HG02763 (cell line): ENCODE measurements at regions not wholly inside any gene's neighbourhood (a gene's known extent, or its start where the extent isn't known, plus 50 kb on each side); places are given as distances from the start of the nearest gene placed in this dataset.

Experiments
- ATAC-seq: cut with Tn5 transposase; IDR thresholded peaks from one replicate; pipeline ENCODE4 v1.9.1; 2021; ENCODE audit warnings: mild to moderate bottlenecking, moderate library complexity; ENCODE audit not compliant: unreplicated experiment

DNA sequence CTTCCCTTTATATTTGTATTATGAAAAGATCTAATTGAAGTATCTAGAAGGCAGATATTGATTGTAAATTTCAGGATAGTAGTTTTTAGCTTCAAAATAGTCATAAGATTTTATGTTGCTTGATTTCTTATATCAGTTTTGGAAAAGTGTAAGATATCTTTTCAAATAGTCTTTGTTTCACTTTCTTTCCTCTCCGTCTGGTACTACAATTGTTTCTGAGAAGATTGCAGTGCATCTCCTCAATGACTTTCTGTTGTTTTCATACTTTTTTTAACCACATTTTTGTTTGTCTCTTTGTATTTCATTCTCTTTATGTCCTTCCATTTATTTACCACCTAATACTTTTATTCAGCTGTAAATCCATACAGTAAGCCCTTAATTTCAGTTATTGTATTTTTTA, 964.6 kb upstream of the B3GALT2 start:
- ATAC-seq: no peak

DNA sequence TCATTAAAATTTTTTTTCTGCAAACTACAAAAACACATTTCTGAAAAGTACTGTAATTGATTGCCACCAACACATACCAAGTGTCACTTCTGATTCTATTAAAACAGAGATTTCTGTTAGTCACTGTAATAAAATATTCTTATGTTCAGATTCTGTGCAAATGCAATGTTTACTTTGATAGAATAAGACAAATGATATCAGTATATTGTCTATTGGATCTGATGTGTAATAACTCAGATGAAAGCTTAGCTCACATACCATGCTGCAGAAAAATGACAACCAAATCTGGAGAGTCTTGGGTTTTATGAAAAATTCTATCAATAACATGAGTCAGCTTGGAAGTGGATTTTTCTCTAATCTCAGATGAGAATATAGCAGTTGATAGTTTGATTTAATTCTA, 963.8 kb upstream of the B3GALT2 start:
- ATAC-seq: no peak

DNA sequence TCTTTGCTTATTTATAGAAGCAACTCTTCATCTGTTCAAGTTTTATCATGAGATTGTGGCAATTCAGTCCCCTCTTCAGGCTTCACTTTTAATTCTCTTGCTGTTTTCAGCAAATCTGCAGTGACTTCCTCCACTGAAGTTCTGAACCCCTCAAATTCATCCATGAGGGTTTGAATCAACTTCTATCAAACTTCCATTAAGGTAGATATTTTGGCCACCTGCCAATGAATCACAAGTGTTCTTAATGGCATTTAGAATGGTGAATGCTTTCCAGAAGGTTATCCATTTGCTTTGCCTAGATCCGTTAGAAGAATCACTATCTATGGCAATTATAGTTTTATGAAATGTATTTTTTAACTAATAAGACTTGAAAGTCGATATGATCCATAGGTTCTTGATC, 946.7 kb upstream of the B3GALT2 start:
- no peak for ATAC-seq

DNA sequence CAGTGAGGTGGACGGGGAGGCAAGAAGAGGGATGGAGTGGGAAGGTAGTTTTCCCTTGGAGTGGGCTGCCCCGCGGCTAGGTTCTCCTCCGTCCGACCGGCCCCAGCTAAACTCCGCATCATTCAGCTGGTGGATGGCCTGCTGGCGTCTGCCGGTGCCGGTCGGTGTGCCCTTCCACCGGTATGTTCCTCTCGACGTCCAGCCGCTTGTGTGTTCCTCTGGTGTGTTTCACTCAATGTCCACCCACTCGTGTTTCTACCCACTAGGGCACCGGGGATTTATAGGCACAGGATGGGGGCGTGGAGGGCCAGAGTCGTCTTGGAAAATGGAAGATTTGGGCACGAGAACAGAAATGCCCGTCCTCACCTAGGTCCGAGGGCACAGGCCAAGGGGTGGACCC, 931.7 kb upstream of the B3GALT2 start:
- no peak for ATAC-seq

DNA sequence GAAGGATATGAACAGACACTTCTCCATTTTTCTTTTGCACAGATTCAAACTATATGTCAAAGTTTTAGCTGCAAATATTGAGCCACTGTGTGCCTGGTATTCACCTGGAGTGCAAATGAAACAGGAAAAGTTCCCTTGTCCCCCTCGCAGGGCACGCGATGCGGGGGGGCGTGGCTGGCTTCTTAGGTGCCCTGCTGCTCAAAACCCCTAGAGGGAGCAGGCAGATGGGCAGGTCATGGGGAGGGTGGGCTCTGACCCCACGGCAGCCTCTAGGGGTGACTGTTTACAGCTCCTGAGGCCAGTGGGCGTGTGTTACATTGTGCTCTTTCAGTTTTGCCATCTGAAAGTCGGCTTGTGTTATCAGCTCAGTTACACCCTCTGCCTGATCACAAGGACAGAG, 931.2 kb upstream of the B3GALT2 start:
- no peak for ATAC-seq

DNA sequence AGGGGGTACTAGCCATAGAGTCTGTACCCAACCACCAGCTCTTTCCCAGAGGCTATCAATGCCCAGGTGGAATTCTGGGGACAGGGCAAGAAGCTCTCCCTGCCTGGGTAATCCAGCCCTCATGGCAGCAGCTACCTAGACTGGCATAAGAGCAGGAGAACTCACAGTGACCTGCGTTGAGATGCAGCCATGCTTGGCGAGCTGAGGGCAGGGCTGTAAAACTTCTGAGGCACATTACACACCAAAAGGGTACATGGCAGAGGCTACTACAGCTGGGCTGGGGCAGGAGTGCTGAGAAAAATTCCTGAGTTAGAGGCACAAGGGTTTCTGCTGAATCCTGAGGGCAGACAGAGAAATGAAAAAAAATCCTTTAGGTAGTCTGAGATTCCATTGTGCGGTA, 927.9 kb upstream of the B3GALT2 start:
- ATAC-seq: no peak

DNA sequence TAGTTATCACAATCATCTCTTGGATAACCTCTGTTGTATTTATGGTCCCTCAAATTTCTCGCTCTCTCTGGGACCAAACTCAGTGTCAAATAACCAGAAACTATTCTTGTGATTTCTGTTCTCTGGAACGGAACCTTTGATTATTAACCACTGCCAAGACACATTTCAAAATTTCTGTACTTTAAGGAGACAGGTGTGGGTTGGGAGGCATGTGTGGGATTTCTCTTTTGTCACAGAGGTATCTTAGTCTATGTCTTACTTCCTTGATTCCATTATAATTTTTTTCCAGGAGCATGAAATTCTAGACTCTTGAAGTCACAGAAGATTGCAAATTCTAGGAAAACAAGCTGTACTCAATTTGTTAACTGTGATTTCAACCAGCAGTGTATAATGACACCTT, 919.0 kb upstream of the B3GALT2 start:
- ATAC-seq: no peak

DNA sequence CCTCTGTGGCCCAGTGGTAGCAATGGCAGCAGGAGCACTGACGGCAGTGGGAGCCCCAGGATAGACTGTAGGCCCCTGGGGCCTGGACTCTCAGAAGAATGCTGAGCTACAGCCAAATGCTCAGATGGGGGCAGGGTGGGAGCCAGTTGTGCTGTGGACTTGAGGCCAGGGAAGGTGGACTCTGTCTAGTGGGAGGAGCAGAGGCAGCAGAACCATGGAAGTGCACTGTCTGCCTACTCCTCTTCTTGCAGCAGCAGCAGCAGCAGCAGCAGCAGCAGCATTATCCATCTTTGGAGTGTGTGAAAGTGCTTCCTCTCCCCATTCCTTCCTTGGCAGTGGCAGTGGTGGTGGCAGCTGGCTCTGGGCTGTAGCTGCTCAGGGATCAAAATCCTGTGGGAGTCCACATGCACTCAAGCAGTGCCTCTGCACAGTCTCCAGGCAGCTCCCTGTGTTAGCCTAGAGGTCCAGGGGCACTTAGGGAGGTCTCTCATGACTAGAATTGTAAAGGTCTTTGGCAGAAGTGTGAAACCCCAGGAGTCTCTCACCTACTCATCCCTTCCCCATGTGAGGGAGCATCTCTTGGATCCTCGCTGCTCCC, 917.9 kb upstream of the B3GALT2 start:
- no peak for ATAC-seq

DNA sequence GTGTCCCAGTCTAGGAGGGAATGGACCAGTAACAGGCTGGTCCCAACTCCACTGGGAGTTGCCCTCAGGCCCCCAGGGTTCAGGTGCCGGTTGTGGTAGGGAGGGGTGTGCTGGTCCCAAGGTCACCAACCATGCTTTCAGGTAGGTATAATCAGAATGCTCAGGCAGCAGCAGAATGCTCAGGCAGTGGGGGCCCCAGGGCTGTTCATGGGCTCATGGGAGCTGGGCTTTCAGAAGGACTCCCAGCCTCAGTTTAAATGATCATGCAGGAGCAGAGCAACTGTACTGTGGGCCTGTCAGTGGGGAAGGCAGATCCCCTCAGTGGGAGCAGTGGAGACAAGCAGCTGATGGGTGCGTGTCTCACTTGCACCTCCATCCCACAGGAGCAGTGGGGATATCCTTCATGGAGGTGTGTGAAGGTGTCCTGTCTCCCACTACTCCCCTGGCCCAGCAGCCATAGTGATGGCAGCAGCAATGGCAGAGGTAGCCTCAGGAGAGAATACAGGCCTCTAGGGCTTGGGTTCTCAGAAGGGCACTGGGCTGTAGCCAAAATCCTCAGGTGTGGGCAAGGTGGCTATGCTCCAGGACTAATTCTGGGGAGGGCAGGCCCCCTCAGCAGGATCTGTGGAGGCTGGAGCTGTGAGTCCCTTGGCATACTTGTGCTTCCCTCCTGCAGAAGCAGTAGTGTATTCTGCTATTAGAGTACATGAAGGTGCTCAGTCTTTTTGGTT, 917.3 kb upstream of the B3GALT2 start:
- ATAC-seq: no peak

DNA sequence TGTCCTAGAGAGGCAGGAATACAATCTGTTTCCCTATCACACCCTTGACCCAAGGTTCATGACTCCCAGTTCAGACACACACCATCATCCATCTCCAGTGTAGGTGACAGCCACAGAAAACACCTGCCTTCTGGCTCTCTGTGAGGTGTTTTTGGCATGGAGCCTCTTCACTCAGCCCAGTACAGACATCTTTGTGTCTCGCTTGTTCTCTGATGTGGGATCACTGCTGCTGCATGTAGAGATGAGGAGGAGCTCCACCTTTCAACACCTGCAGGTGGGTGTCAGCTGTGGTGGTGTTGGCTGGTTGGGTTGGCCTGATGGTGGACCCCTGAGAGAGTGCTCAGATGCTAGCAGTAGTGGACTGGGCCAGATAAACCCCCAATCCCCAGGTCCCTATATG, 916.7 kb upstream of the B3GALT2 start:
- ATAC-seq: no peak

DNA sequence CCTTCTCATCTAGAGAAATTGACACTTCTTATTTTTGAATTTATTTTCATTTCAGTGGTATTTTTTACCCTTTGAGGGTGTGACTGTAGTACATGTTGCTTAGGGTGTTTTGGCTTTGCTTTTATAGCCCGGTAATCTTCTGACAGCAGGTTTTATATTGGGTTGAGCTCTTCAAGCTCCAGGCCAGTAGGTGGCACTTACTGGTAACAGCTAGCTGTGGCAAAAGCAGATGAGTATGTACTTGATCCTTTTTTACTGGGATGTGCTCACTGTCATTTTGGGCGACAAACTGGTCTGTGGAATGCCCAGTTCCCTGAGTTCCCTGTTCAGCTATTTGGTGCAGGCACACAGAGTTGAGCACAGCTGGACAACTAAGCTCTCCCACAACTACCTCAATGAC, 916.2 kb upstream of the B3GALT2 start:
- ATAC-seq: no peak

DNA sequence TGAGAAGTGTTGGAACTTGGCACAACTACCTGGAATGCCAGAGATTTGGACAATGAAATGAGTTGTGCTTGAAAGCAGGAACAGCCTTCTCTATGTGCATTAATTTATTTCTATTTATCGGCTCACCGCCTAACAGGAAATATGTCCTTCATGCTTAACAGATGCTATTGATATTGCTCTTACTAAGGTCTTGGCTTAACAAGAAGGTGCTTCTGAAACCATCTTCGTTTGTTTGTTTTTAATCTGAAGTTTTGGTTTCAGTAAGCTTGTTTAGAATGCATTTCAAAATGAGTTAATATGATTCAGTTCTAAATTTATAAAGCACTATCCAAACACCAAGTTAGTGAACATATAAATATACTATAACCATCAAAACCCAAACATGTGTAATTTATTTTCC, 898.3 kb upstream of the B3GALT2 start:
- ATAC-seq: no peak

DNA sequence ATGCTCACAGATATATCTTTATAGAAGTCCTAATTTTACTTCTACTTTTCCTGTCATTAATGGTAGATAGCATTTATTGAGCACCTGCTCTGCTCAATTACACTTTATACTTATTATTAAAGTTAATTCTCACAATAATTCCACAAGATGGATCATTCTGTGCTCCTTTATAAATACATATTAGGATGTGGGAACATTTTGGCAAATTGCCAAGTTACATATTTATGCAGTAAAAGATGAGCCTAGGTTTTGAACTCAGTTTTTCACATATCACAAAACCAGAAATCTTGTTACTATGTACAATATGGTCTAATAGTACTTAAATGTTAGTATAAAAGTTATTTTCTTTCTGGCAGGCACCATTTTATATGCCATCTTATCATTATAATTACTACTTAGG, 895.0 kb upstream of the B3GALT2 start:
- no peak for ATAC-seq

DNA sequence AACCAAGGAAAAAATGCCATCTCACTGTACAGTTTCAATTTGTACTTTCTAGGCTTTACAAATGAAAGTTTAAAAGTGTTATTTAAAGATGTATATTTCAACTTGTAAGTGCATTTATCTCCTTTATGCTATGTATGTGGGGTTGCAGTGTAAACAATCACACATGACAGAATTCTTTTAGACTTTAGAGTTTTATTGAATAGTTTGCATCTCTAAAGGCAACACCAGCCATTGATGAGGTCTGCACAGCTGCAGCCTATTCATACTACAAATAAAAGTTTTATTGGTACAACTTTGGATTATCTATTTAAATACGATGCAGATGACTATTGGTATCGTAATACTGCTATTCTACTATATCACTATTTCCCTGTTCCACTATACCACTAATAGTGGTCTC, 894.4 kb upstream of the B3GALT2 start:
- no peak for ATAC-seq

DNA sequence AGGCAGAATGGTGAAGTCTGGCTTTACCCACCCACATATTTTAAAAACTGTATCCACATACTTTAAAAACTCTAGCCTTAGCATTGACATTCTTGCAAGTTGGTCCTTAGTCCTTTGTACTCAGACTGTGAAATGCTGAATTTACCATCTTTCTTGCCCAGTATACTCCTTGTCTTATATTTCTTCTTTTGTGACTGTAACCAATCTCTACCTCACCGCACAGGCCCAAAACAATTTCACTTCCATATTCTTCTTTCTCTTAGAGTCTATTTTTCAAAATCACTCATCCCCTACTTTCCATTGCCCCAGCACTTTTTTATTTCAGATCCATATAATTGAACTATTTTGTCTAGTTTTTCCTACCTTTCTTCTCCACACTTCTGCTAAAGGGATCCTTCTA, 892.4 kb upstream of the B3GALT2 start:
- ATAC-seq: no peak

DNA sequence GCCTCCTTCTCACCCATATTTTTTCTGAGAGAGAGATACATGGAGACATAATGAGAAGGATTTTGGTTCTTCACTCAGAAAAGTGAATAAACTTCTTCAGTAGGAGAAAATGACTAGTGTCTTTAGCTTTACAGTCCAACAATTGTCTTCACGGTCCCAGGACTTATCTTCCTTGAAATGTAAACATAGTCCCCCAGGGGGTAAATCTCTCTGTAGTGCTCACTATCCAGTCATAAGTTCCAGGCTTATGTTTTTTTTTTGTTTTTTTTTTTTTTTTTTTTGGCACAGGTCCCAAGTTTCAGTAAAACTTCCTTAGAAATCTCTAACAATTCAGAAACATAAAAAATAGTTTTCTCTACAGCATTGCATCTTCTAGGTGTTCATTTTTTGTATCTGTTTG, 890.2 kb upstream of the B3GALT2 start:
- ATAC-seq: no peak

DNA sequence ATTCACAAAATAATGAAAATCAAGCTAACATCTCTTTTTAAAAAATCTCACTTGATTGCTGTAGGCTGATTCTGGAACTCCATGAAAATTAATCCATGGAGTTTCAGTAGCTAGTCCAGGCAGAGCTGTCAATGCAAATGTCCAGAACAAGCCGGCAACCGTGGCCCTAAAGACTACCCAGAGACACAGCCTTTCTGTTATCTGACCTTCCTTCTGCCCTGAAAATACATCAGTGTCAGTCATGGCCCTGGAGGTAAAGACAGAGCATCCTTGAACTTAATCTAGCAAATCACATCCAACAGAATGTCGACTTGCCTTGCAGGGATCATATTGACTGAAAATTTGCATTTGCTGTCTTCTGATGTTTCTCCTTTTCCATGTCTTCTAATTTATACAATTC, 887.4 kb upstream of the B3GALT2 start:
- no peak for ATAC-seq

DNA sequence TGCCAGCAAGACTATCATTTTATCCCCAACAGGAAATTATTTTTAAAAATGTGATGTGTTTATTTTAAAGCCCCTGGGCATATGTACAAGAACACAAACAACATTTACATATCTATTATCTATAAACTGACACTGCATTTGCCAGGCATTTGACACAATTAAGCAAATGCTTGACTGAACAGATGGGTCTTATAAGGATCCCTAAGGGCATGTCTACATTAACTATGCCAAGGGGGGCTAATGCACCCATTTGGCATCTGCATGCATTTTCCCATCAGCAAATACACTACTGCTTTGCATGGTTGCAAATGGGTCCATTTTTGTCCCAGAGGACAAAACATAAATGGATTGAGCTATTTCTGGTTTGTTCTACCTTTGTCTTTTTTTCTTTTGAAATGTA, 884.8 kb upstream of the B3GALT2 start:
- no peak for ATAC-seq

DNA sequence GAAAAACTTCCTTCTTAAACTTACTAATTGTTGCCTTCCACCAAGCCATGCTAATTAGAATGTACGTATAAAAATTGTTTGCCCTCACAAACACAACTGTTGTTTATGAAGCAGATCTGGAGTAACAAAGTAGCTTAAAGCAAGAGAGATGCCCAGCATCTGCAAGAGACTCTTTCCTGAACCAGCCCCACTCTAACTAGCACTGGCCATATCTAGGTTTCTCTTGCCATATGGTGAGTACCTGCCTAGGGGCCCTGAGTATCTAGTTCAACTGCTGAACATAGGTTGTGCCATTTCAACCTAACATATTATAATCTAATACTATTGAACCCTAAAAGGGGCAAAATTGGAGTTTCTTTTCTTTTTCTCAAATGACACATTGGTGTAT, 883.4 kb upstream of the B3GALT2 start:
- no peak for ATAC-seq

DNA sequence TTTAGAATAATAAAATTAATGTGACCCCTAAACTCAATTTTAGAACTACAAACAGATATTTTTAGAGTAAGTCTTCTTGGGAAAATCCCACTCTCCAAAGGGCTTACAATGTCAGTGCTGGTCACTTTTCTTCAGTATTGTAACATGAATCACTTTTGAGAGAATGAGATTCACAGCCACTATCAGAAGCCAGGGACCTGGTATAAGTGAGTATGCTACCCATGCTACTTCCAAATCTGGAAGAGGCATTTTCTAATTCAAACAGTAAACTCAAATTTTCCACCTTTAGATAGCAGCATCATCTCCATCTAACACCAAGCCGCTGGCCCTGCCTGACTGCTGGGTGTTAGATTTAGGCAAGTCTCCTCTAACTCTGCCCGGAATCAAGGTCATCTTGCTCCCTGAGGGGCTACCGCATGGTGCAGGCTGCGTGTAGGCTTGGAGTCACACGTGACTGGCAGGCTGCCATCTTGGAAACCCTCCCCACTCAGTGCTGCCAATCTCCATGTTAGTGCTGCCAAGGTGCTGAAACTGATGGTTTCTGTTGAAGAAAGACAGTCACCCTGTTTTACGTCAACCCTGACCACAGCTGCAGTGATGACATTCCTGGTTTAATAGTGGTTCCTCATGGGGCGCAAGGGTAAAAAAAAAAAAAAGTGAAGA, 882.9 kb upstream of the B3GALT2 start:
- no peak for ATAC-seq

DNA sequence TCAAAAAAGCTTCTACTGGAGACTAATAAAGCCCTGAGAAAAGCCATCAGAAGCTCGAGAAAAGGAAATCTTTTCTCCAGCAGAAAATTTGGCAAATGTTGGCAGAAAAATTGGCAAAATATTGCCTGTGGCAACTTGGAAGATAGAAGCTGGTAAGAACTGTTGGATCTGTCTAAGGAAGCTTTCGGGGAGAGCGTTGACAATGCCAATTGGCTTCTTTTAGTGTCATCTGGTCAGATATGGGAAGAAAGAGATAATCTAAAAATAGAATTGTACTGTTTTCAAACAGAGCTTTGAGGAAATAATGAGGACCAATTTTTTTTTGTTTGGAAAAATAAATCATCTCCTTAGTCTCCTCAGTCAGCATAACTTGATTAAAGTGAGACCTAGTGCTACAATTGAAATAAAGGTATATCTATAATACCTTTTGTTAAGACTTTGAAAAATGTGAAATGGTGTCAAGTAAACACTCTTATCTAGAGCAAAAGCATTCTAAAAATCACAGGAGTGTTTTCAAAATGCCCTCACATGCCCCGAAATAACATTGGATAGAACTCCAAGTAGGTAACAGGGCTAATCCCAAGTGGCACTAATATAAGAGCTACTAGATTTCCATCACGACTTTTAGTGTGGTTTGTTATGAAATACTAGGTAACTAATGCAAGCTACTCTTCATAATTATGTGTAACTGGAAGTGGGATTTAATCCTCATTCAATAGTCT, 882.2 kb upstream of the B3GALT2 start:
- no peak for ATAC-seq

DNA sequence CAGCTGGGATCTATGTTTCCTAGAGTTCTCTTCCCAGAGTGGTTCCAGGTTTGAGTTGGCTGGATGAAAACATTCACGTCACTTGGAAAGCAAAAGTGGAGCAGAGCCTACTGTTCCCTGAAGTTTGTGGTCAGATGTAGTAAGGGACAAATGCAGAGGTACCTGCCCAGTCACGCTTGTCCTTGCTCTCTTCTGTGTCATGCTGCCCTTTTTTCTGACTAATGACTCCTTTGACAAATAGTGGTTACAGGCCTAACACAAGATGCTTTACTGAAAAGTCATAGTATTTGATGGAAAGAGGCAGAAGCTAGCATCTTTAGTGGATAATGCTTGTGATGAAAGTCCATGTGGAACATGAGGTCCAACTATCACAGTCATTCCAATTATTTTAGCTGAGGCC, 881.4 kb upstream of the B3GALT2 start:
- no peak for ATAC-seq
